Body of pancreas (tissue), 4 donors: ENCODE measurements at regions not wholly inside any gene's neighbourhood (a gene's known extent, or its start where the extent isn't known, plus 50 kb on each side); places are given as distances from the start of the nearest gene placed in this dataset.

Source experiments
- CTCF ChIP-seq, 7 experiments: fragments of 450-650 bp in 4 of 7; fragments of 200-600 bp in 3 of 7; sonication (generic) in 3 of 7; IDR thresholded peaks; one replicate each; pipeline ENCODE4 v1.5.1; 2016 to 2019; ENCODE audit warnings: antibody characterized with exemption in 7 of 7
- POLR2A ChIP-seq, 3 donors: fragments of 450-650 bp; IDR thresholded peaks; one replicate each; pipeline ENCODE4 v1.6.1; 2016; ENCODE audit warnings: antibody characterized with exemption in 3 of 3, mild to moderate bottlenecking in 2 of 3

- TF ChIP-seq CTCF (IDR thresholded peaks at IDR 0.05), result no peak
- TF ChIP-seq POLR2A (IDR thresholded peaks at IDR 0.05), result no peak
Measured at GRCh38 chrX:13470685-13470977, 98.8 kb upstream of the EGFL6 start.
